SK-N-SH treated with all-trans-retinoic acid at 6 μM for 48 hours (cell line): ENCODE measurements at regions not wholly inside any gene's neighbourhood (a gene's known extent, or its start where the extent isn't known, plus 50 kb on each side); places are given as distances from the start of the nearest gene placed in this dataset.

Experiments
- ATAC-seq: fragments of 200-7000 bp; cut with Tn5 transposase; 3 replicates; pipeline ENCODE4 v1.9.1; 2020; ENCODE audit warnings: mild to moderate bottlenecking, moderate library complexity
- ARNTL ChIP-seq: fragments of 450-650 bp; formaldehyde crosslinking; IDR thresholded peaks from 2 replicates; pipeline ENCODE4 v1.5.0; 2020; ENCODE audit warnings: low read depth, mild to moderate bottlenecking, moderate library complexity, borderline replicate concordance
- BACH2 ChIP-seq: fragments of 250-450 bp; sonication (Bioruptor Pico); IDR thresholded peaks from 2 replicates; pipeline ENCODE4 v1.9.0; 2021; ENCODE audit warnings: mild to moderate bottlenecking, borderline replicate concordance
- CSDC2 ChIP-seq: fragments of 250-450 bp; sonication (Bioruptor Pico); IDR thresholded peaks from 2 replicates; pipeline ENCODE4 v1.5.0; 2020; ENCODE audit warnings: mild to moderate bottlenecking, moderate library complexity
- CSRNP3 ChIP-seq: fragments of 250-450 bp; sonication (Bioruptor Pico); IDR thresholded peaks from 2 replicates; pipeline ENCODE4 v1.5.1; 2021; ENCODE audit warnings: mild to moderate bottlenecking, moderate library complexity
- ESRRG ChIP-seq: fragments of 250-450 bp; sonication (Bioruptor Pico); IDR thresholded peaks from 2 replicates; pipeline ENCODE4 v1.6.1; 2021; ENCODE audit warnings: mild to moderate bottlenecking
- GLIS3 ChIP-seq: fragments of 250-450 bp; sonication (Bioruptor Pico); IDR thresholded peaks from 2 replicates; pipeline ENCODE4 v1.5.0; 2020; ENCODE audit warnings: mild to moderate bottlenecking, moderate library complexity
- ISL1 ChIP-seq: fragments of 250-450 bp; sonication (Bioruptor Pico); IDR thresholded peaks from 2 replicates; pipeline ENCODE4 v2.1.2; 2022; ENCODE audit warnings: mild to moderate bottlenecking, moderate library complexity
- OSR1 ChIP-seq: fragments of 250-450 bp; sonication (Bioruptor Pico); IDR thresholded peaks from 2 replicates; pipeline ENCODE4 v1.8.0; 2022; ENCODE audit warnings: moderate library complexity, mild to moderate bottlenecking, inconsistent platforms
- PATZ1 ChIP-seq: fragments of 250-450 bp; sonication (Bioruptor Pico); IDR thresholded peaks from 2 replicates; pipeline ENCODE4 v1.8.0; 2020; ENCODE audit warnings: mild to moderate bottlenecking, moderate library complexity, borderline replicate concordance
- POU6F1 ChIP-seq: fragments of 250-450 bp; sonication (Bioruptor Pico); IDR thresholded peaks from 2 replicates; pipeline ENCODE4 v1.8.0; 2021; ENCODE audit warnings: low read depth, mild to moderate bottlenecking, moderate library complexity, borderline replicate concordance
- PPARA ChIP-seq: fragments of 250-450 bp; sonication (Bioruptor Pico); IDR thresholded peaks from 2 replicates; pipeline ENCODE4 v1.5.0; 2020; ENCODE audit warnings: mild to moderate bottlenecking, borderline replicate concordance
- RARB ChIP-seq: fragments of 250-450 bp; sonication (Bioruptor Pico); IDR thresholded peaks from 2 replicates; pipeline ENCODE4 v1.8.0; 2021; ENCODE audit warnings: mild to moderate bottlenecking, moderate library complexity
- SNAI2 ChIP-seq: fragments of 250-450 bp; sonication (Bioruptor Pico); IDR thresholded peaks from 2 replicates; pipeline ENCODE4 v1.5.0; 2020; ENCODE audit warnings: mild to moderate bottlenecking, moderate library complexity
- TOX ChIP-seq: fragments of 250-450 bp; sonication (Bioruptor Pico); IDR thresholded peaks from 2 replicates; pipeline ENCODE4 v1.8.0; 2021; ENCODE audit warnings: mild to moderate bottlenecking, moderate library complexity, borderline replicate concordance
- TSHZ2 ChIP-seq: fragments of 250-450 bp; sonication (Bioruptor Pico); IDR thresholded peaks from 2 replicates; pipeline ENCODE4 v1.5.0; 2020; ENCODE audit warnings: mild to moderate bottlenecking, moderate library complexity
- ZC3H10 ChIP-seq: fragments of 250-450 bp; sonication (Bioruptor Pico); IDR thresholded peaks from 2 replicates; pipeline ENCODE4 v1.5.1; 2021; ENCODE audit warnings: mild to moderate bottlenecking, moderate library complexity
- ZFP3 ChIP-seq: fragments of 250-450 bp; sonication (Bioruptor Pico); IDR thresholded peaks from 2 replicates; pipeline ENCODE4 v1.5.0; 2020; ENCODE audit warnings: mild to moderate bottlenecking, moderate library complexity
- ZFP30 ChIP-seq: fragments of 450-650 bp; formaldehyde crosslinking; IDR thresholded peaks from 2 replicates; pipeline ENCODE4 v1.5.0; 2022; ENCODE audit warnings: mild to moderate bottlenecking, moderate library complexity
- ZNF70 ChIP-seq: fragments of 450-650 bp; formaldehyde crosslinking; IDR thresholded peaks from 2 replicates; pipeline ENCODE4 v1.5.0; 2020; ENCODE audit warnings: mild to moderate bottlenecking, moderate library complexity
- ZNF8 ChIP-seq: fragments of 450-650 bp; formaldehyde crosslinking; IDR thresholded peaks from 2 replicates; pipeline ENCODE4 v1.5.0; 2020; ENCODE audit warnings: mild to moderate bottlenecking, moderate library complexity

- TF ChIP-seq ZNF8 (CRISPR knock-in tag) = no peak
- no peak for TF ChIP-seq GLIS3 (CRISPR knock-in tag)
- no peak for TF ChIP-seq RARB (CRISPR knock-in tag)
- ATAC-seq = no peak
These were observed 696.9 kb upstream of the EYS start for GRCh38 chr6:66403966-66404365.

- no peak for TF ChIP-seq OSR1 (CRISPR knock-in tag)
- TF ChIP-seq SNAI2 = no peak
- TF ChIP-seq BACH2 = no peak
- no peak for TF ChIP-seq ESRRG (CRISPR knock-in tag)
- no peak for TF ChIP-seq TSHZ2 (CRISPR knock-in tag)
- TF ChIP-seq RARB (CRISPR knock-in tag) = no peak
- TF ChIP-seq TOX (CRISPR knock-in tag) = no peak
- TF ChIP-seq PPARA (CRISPR knock-in tag) = no peak
- no peak for TF ChIP-seq ZFP30
- no peak for TF ChIP-seq PATZ1 (CRISPR knock-in tag)
- TF ChIP-seq ARNTL (CRISPR knock-in tag) = no peak
- TF ChIP-seq, all 23 proteins: peak for 0
- no peak for ATAC-seq
These were observed 695.8 kb upstream of the EYS start for GRCh38 chr6:66402873-66403272.

GRCh38 chr6:66396549-66396948, 689.5 kb upstream of the EYS start:
- ATAC-seq = no peak
- no peak for TF ChIP-seq ARNTL (CRISPR knock-in tag)
- no peak for TF ChIP-seq ZC3H10 (CRISPR knock-in tag)
- TF ChIP-seq SNAI2 = no peak
- no peak for TF ChIP-seq ZFP30
- no peak for TF ChIP-seq RARB (CRISPR knock-in tag)
- TF ChIP-seq PPARA (CRISPR knock-in tag) = no peak

GRCh38 chr6:66396145-66396544, 689.1 kb upstream of the EYS start:
- TF ChIP-seq ZNF70 (CRISPR knock-in tag) (no peak), POU6F1 (CRISPR knock-in tag) (no peak), CSDC2 (CRISPR knock-in tag) (no peak), PATZ1 (CRISPR knock-in tag) (no peak), ESRRG (CRISPR knock-in tag) (no peak), ZC3H10 (CRISPR knock-in tag) (no peak), BACH2 (no peak), CSRNP3 (CRISPR knock-in tag) (no peak), OSR1 (CRISPR knock-in tag) (no peak), ISL1 (CRISPR knock-in tag) (no peak), ZFP30 (no peak), ZFP3 (CRISPR knock-in tag) (no peak), ZNF8 (CRISPR knock-in tag) (no peak)
- TF ChIP-seq, all 23 proteins: peak for 0
- ATAC-seq = no peak
